ENCODE measurements at regions not wholly inside any gene's neighbourhood (a gene's known extent, or its start where the extent isn't known, plus 50 kb on each side); places are given as distances from the start of the nearest gene placed in this dataset.

- no peak for TF ChIP-seq CTCF (optimal IDR thresholded peaks at IDR 0.05 in 1 of 3, IDR thresholded peaks at IDR 0.05 in 1 of 3, conservative IDR thresholded peaks at IDR 0.05 in 1 of 3; ENCODE audit: extremely low read depth in 1 of 3, insufficient read depth in 2 of 3, low read length in 3 of 3)
- no peak for TF ChIP-seq EZH2 (IDR thresholded peaks at IDR 0.05; ENCODE audit: low read length)
Observed at GRCh38 chr10:31678575-31679516, 249.8 kb downstream of the ARHGAP12 start.
